Stomach (tissue), 4 donors: ENCODE measurements at regions not wholly inside any gene's neighbourhood (a gene's known extent, or its start where the extent isn't known, plus 50 kb on each side); places are given as distances from the start of the nearest gene placed in this dataset.

ENCODE experiments used
- CTCF ChIP-seq, 7 experiments: fragments of 450-650 bp in 4 of 7; fragments of 200-600 bp in 3 of 7; sonication (generic) in 3 of 7; IDR thresholded peaks; one replicate each; pipeline ENCODE4 v1.5.1; 2016 to 2019; ENCODE audit warnings: antibody characterized with exemption in 7 of 7, control low read depth in 2 of 7, mild to moderate bottlenecking in 1 of 7
- EP300 ChIP-seq: sonication (generic); formaldehyde crosslinking; IDR thresholded peaks from one replicate; pipeline ENCODE4 v1.6.1; 2017; ENCODE audit warnings: antibody characterized with exemption

DNA sequence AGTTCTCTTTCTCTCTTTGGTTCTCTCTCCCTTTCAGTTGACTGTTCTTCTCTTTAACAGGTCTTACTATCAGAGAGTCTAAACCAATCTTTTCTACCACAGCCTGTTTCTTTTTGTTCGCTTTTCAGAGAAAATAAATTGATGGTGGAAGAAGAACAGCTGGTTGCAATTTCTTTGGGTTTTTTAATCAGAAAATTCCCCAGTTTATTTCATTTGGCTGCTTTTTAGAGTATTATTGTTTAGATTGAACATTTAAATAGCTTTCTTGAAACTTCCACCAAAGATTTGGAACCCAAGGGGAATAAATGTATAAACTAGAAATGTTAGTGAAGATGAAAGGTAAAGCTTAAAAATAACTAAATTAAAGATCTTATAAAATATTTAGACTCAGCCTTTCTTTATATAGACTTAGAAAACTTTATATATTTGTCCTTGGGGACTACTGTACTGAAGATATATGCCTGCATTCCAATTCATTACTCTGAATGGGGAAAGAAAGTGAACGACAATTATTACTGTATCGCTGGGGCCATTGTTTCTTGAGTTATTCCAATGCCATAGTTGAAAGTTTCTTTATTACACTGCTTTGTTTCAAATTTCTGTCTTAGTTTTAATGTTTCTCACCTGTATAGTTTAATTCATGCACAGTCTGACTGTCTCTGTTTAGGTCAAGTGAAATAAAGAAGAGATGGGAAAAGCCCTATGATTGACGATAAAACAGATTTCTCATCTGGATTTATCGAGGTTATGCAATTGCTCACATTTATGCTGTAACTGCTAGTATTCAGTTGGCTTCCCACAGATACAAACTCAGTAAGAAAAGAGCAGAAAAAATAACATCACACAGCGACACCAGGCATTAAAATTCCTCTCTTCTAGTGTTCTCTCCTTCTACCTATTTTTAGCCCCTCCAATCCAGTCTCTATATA, 169.4 kb upstream of the CSNK1A1L start:
- TF ChIP-seq EP300: no peak
- TF ChIP-seq CTCF (IDR thresholded peaks at IDR 0.05): no peak
